Right forelimb (tissue), 1 donor: ENCODE measurements at regions not wholly inside any gene's neighbourhood (a gene's known extent, or its start where the extent isn't known, plus 50 kb on each side); places are given as distances from the start of the nearest gene placed in this dataset.

Source experiments
- DNase-seq: peaks from one replicate; pipeline ENCODE4 v3.0.0-alpha.2; 2018

GRCh38 chr6:6376845-6377244 is 56.4 kb upstream of the F13A1 start:
- DNase-seq: no peak

- no peak for DNase-seq
Observed at GRCh38 chr6:6377621-6378020, 57.2 kb upstream of the F13A1 start.

GRCh38 chr6:6379573-6379972 is 59.1 kb upstream of the F13A1 start:
- DNase-seq: no peak

- no peak for DNase-seq
Observed at GRCh38 chr6:6384520-6384919, 64.1 kb upstream of the F13A1 start.

- no peak for DNase-seq
Observed at GRCh38 chr6:6386010-6386409, 65.5 kb upstream of the F13A1 start.

GRCh38 chr6:6390849-6391602 is 70.6 kb upstream of the F13A1 start:
- DNase-seq: no peak

- DNase-seq: no peak
Observed at GRCh38 chr6:6392214-6393068, 72.0 kb upstream of the F13A1 start.

- no peak for DNase-seq
Observed at GRCh38 chr6:6393069-6393529, 72.6 kb upstream of the F13A1 start.

GRCh38 chr6:6395581-6396197 is 75.2 kb upstream of the F13A1 start:
- DNase-seq: no peak

- DNase-seq: no peak
Observed at GRCh38 chr6:6397842-6398241, 77.4 kb upstream of the F13A1 start.

GRCh38 chr6:6399568-6399967 is 79.1 kb upstream of the F13A1 start:
- DNase-seq: no peak

- DNase-seq: no peak
Observed at GRCh38 chr6:6401401-6401800, 80.9 kb upstream of the F13A1 start.

- DNase-seq: no peak
Observed at GRCh38 chr6:6402006-6402405, 81.5 kb upstream of the F13A1 start.

GRCh38 chr6:6402591-6402990 is 82.1 kb upstream of the F13A1 start:
- DNase-seq: no peak

- DNase-seq: no peak
Observed at GRCh38 chr6:6405031-6405430, 84.6 kb upstream of the F13A1 start.

GRCh38 chr6:6405997-6406714 is 85.7 kb upstream of the F13A1 start:
- DNase-seq: no peak

GRCh38 chr6:6406715-6407070 is 86.2 kb upstream of the F13A1 start:
- no peak for DNase-seq

GRCh38 chr6:6407071-6407741 is 86.7 kb upstream of the F13A1 start:
- DNase-seq: no peak

- no peak for DNase-seq
Observed at GRCh38 chr6:6409397-6410030, 89.1 kb upstream of the F13A1 start.

- DNase-seq: no peak
Observed at GRCh38 chr6:6411115-6411514, 90.7 kb upstream of the F13A1 start.

GRCh38 chr6:6412221-6412620 is 91.8 kb upstream of the F13A1 start:
- DNase-seq: no peak

GRCh38 chr6:6412700-6413099 is 92.2 kb upstream of the F13A1 start:
- DNase-seq: no peak
